Esophagus mucosa (tissue), 1 donor: ENCODE measurements at regions not wholly inside any gene's neighbourhood (a gene's known extent, or its start where the extent isn't known, plus 50 kb on each side); places are given as distances from the start of the nearest gene placed in this dataset.

Experiments
- ATAC-seq: fragments of 200-7000 bp; cut with Tn5 transposase; one replicate; pipeline ENCODE4 v1.9.1; 2020
- donor health status: DM: yes; HTN: yes; CAD: no.

GRCh38 chr16:73563709-73564108, 515.8 kb upstream of the ZFHX3 start:
- no peak for ATAC-seq

GRCh38 chr16:73560497-73560896, 512.6 kb upstream of the ZFHX3 start:
- no peak for ATAC-seq

GRCh38 chr16:73558219-73558618, 510.3 kb upstream of the ZFHX3 start:
- no peak for ATAC-seq

- ATAC-seq, result no peak
Measured at GRCh38 chr16:73553941-73554660, 506.2 kb upstream of the ZFHX3 start.

GRCh38 chr16:73549984-73550631, 502.2 kb upstream of the ZFHX3 start:
- no peak for ATAC-seq

GRCh38 chr16:73547552-73548403, 499.9 kb upstream of the ZFHX3 start:
- ATAC-seq, result no peak

- no peak for ATAC-seq
Measured at GRCh38 chr16:73546341-73546845, 498.5 kb upstream of the ZFHX3 start.

- no peak for ATAC-seq
Measured at GRCh38 chr16:73545755-73546154, 497.8 kb upstream of the ZFHX3 start.

- ATAC-seq, result no peak
Measured at GRCh38 chr16:73545290-73545689, 497.4 kb upstream of the ZFHX3 start.

- no peak for ATAC-seq
Measured at GRCh38 chr16:73544826-73545225, 496.9 kb upstream of the ZFHX3 start.

- no peak for ATAC-seq
Measured at GRCh38 chr16:73543970-73544599, 496.2 kb upstream of the ZFHX3 start.

GRCh38 chr16:73543331-73543969, 495.5 kb upstream of the ZFHX3 start:
- ATAC-seq, result no peak

- ATAC-seq, result no peak
Measured at GRCh38 chr16:73542885-73543284, 495.0 kb upstream of the ZFHX3 start.

- no peak for ATAC-seq
Measured at GRCh38 chr16:73537921-73538320, 490.0 kb upstream of the ZFHX3 start.

- ATAC-seq, result no peak
Measured at GRCh38 chr16:73536931-73537330, 489.0 kb upstream of the ZFHX3 start.

GRCh38 chr16:73531021-73531420, 483.1 kb upstream of the ZFHX3 start:
- no peak for ATAC-seq

- ATAC-seq, result no peak
Measured at GRCh38 chr16:73530529-73530928, 482.6 kb upstream of the ZFHX3 start.

- no peak for ATAC-seq
Measured at GRCh38 chr16:73529303-73530012, 481.5 kb upstream of the ZFHX3 start.

GRCh38 chr16:73527187-73527586, 479.3 kb upstream of the ZFHX3 start:
- ATAC-seq, result peak; percentile 17

GRCh38 chr16:73526011-73526804, 478.3 kb upstream of the ZFHX3 start:
- no peak for ATAC-seq

GRCh38 chr16:73523209-73523608, 475.3 kb upstream of the ZFHX3 start:
- ATAC-seq, result no peak
